ENCODE measurements at regions not wholly inside any gene's neighbourhood (a gene's known extent, or its start where the extent isn't known, plus 50 kb on each side); places are given as distances from the start of the nearest gene placed in this dataset.
"Not testable (repeated sequence)": the region's sequence is repeated elsewhere in the genome, so short reads cannot be mapped to it uniquely, and the experiment has no call there.

DNA sequence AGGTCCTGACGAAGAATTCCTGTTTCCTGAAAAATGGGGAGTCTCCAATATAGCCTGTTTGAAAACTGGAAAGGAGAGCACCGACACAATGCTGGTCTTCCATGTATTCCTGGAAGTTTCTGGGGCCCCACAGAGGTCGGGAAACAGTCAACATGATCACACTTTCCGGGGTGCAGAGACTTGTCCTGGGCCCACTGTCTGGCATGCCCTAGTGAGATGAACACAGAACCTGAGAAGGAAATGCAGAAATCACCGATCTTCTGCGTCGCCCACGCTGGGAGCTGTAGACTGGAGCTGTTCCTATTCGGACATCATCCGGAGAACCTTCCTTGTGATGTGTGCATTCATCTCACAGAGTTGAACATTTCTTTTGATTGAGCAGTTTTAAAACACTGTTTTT, 4166.5 kb upstream of the OR11H1 start:
- TF ChIP-seq, protein P1, sequence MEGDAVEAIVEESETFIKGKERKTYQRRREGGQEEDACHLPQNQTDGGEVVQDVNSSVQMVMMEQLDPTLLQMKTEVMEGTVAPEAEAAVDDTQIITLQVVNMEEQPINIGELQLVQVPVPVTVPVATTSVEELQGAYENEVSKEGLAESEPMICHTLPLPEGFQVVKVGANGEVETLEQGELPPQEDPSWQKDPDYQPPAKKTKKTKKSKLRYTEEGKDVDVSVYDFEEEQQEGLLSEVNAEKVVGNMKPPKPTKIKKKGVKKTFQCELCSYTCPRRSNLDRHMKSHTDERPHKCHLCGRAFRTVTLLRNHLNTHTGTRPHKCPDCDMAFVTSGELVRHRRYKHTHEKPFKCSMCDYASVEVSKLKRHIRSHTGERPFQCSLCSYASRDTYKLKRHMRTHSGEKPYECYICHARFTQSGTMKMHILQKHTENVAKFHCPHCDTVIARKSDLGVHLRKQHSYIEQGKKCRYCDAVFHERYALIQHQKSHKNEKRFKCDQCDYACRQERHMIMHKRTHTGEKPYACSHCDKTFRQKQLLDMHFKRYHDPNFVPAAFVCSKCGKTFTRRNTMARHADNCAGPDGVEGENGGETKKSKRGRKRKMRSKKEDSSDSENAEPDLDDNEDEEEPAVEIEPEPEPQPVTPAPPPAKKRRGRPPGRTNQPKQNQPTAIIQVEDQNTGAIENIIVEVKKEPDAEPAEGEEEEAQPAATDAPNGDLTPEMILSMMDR (IDR thresholded peaks at IDR 0.05) = not testable (repeated sequence)
- TF ChIP-seq POLR2AphosphoS5 (IDR thresholded peaks at IDR 0.05; ENCODE audit: insufficient read depth in 1 of 2, low read depth in 1 of 2) = not testable (repeated sequence)

Data from vagina (tissue), 2 donors.